Activated CD4-positive, alpha-beta memory T cell treated with anti-CD3 and anti-CD28 coated beads for 36 hours (primary cell): ENCODE measurements at regions not wholly inside any gene's neighbourhood (a gene's known extent, or its start where the extent isn't known, plus 50 kb on each side); places are given as distances from the start of the nearest gene placed in this dataset.
"Not testable (repeated sequence)": the region's sequence is repeated elsewhere in the genome, so short reads cannot be mapped to it uniquely, and the experiment has no call there.

Experiments used
- CTCF ChIA-PET: fragments of 350-600 bp; sonication (Branson Sonifier 250); formaldehyde crosslinking; loops from one replicate; lab custom pipeline; 2021; ENCODE audit warnings: antibody characterized with exemption, inconsistent platforms; lab: Charles Lee
- POLR2A ChIA-PET: fragments of 350-600 bp; sonication (Branson Sonifier 250); formaldehyde crosslinking; loops from one replicate; lab custom pipeline; 2021; ENCODE audit warnings: antibody characterized with exemption; lab: Charles Lee
- DNase-seq: peaks from one replicate; pipeline ENCODE4 v3.0.0-alpha.2; 2020
- H3K27ac Mint-ChIP-seq: one replicate; pipeline ENCODE4 v1.8.0; 2021; ENCODE audit warnings: mixed read lengths
- H3K27me3 Mint-ChIP-seq: one replicate; pipeline ENCODE4 v1.8.0; 2021; ENCODE audit warnings: mixed read lengths
- H3K36me3 Mint-ChIP-seq: one replicate; pipeline ENCODE4 v1.8.0; 2021; ENCODE audit warnings: mixed read lengths
- H3K4me1 Mint-ChIP-seq: one replicate; pipeline ENCODE4 v1.8.0; 2021; ENCODE audit warnings: low read depth, mixed read lengths
- H3K4me3 Mint-ChIP-seq: one replicate; pipeline ENCODE4 v1.8.0; 2021; ENCODE audit warnings: mild to moderate bottlenecking, mixed read lengths
- H3K9me3 Mint-ChIP-seq: one replicate; pipeline ENCODE4 v1.8.0; 2021; ENCODE audit warnings: mixed read lengths
- intact Hi-C: fragments of 100-400 bp; cut with micrococcal nuclease; formaldehyde crosslinking; loops from one replicate; pipeline ENCODE4 v1.15.1; 2023

- DNase-seq, H3K4me3 Mint-ChIP-seq, POLR2A ChIA-PET, H3K27ac Mint-ChIP-seq, intact Hi-C loops, H3K36me3 Mint-ChIP-seq, H3K4me1 Mint-ChIP-seq, H3K9me3 Mint-ChIP-seq: not testable (repeated sequence)
- CTCF ChIA-PET = interaction anchor here (0.5 kb wide), 1 partner anchor 241 kb away, joined by 3 read pairs; no protein-coding TSS in a partner anchor
- peaks cover 12% of the 10 kb centered on the region for H3K27me3 Mint-ChIP-seq
Observed at GRCh38 chr11:46204415-46204814, 73.0 kb upstream of the CREB3L1 start.

GRCh38 chr11:46203746-46204145 is 73.7 kb upstream of the CREB3L1 start:
- ChIA-PET CTCF (no interaction called here), POLR2A (no interaction called here)
- H3K4me3 Mint-ChIP-seq = no peak overlapping the region
- intact Hi-C loops = no loop called here
- DNase-seq = no peak
- H3K36me3 Mint-ChIP-seq = no peaks in the 10 kb centered on the region
- H3K27ac Mint-ChIP-seq = no peak overlapping the region
- H3K4me1 Mint-ChIP-seq = no peaks in the 10 kb centered on the region
- no peaks in the 10 kb centered on the region for H3K9me3 Mint-ChIP-seq
- H3K27me3 Mint-ChIP-seq = peaks cover 12% of the 10 kb centered on the region

- intact Hi-C loops = no loop called here
- Mint-ChIP-seq H3K9me3 (no peaks in the 10 kb centered on the region), H3K36me3 (no peaks in the 10 kb centered on the region), H3K27ac (no peak overlapping the region), H3K4me3 (no peak overlapping the region), H3K27me3 (peaks cover 14% of the 10 kb centered on the region), H3K4me1 (no peaks in the 10 kb centered on the region)
- POLR2A ChIA-PET = no interaction called here
- DNase-seq = no peak
- CTCF ChIA-PET = no interaction called here
Observed at GRCh38 chr11:46202696-46203391, 74.6 kb upstream of the CREB3L1 start.

- no peak overlapping the region for H3K27ac Mint-ChIP-seq
- ChIA-PET POLR2A (no interaction called here), CTCF (no interaction called here)
- H3K4me1 Mint-ChIP-seq = no peaks in the 10 kb centered on the region
- H3K27me3 Mint-ChIP-seq = peaks cover 14% of the 10 kb centered on the region
- intact Hi-C loops = no loop called here
- DNase-seq = no peak
- no peaks in the 10 kb centered on the region for H3K9me3 Mint-ChIP-seq
- H3K4me3 Mint-ChIP-seq = no peak overlapping the region
- no peaks in the 10 kb centered on the region for H3K36me3 Mint-ChIP-seq
Observed at GRCh38 chr11:46202149-46202548, 75.3 kb upstream of the CREB3L1 start.

GRCh38 chr11:46200537-46201281 is 76.8 kb upstream of the CREB3L1 start:
- no peak overlapping the region for H3K27ac Mint-ChIP-seq
- no peaks in the 10 kb centered on the region for H3K36me3 Mint-ChIP-seq
- CTCF ChIA-PET = no interaction called here
- POLR2A ChIA-PET = no interaction called here
- H3K27me3 Mint-ChIP-seq = peaks cover 14% of the 10 kb centered on the region
- H3K4me3 Mint-ChIP-seq = no peak overlapping the region
- intact Hi-C loops = no loop called here
- no peaks in the 10 kb centered on the region for H3K4me1 Mint-ChIP-seq
- DNase-seq = no peak
- H3K9me3 Mint-ChIP-seq = no peaks in the 10 kb centered on the region

- intact Hi-C loops = no loop called here
- H3K36me3 Mint-ChIP-seq = no peaks in the 10 kb centered on the region
- ChIA-PET CTCF (no interaction called here), POLR2A (no interaction called here)
- H3K9me3 Mint-ChIP-seq = no peaks in the 10 kb centered on the region
- H3K27me3 Mint-ChIP-seq = peaks cover 12% of the 10 kb centered on the region
- H3K27ac Mint-ChIP-seq = no peak overlapping the region
- no peaks in the 10 kb centered on the region for H3K4me1 Mint-ChIP-seq
- no peak for DNase-seq
- H3K4me3 Mint-ChIP-seq = no peak overlapping the region
Observed at GRCh38 chr11:46198245-46199240, 77.3 kb upstream of the PHF21A start.

GRCh38 chr11:46197421-46197820 is 76.2 kb upstream of the PHF21A start:
- ChIA-PET POLR2A (no interaction called here), CTCF (no interaction called here)
- H3K36me3 Mint-ChIP-seq = no peaks in the 10 kb centered on the region
- H3K27me3 Mint-ChIP-seq = peaks cover 11% of the 10 kb centered on the region
- no peak overlapping the region for H3K27ac Mint-ChIP-seq
- DNase-seq = no peak
- intact Hi-C loops = no loop called here
- no peak overlapping the region for H3K4me3 Mint-ChIP-seq
- H3K9me3 Mint-ChIP-seq = no peaks in the 10 kb centered on the region
- H3K4me1 Mint-ChIP-seq = no peaks in the 10 kb centered on the region

GRCh38 chr11:46188017-46188416 is 66.8 kb upstream of the PHF21A start:
- H3K27me3 Mint-ChIP-seq = peaks cover 10% of the 10 kb centered on the region

GRCh38 chr11:46183819-46184218 is 62.6 kb upstream of the PHF21A start:
- ChIA-PET POLR2A (no interaction called here), CTCF (no interaction called here)
- Mint-ChIP-seq H3K27me3 (peaks cover 15% of the 10 kb centered on the region), H3K4me1 (no peaks in the 10 kb centered on the region), H3K9me3 (no peaks in the 10 kb centered on the region), H3K36me3 (peaks cover 1% of the 10 kb centered on the region), H3K4me3 (no peak overlapping the region), H3K27ac (no peak overlapping the region)
- intact Hi-C loops = no loop called here
- DNase-seq = no peak

More at GRCh38 chr11:46188017-46188416, 66.8 kb upstream of the PHF21A start:
- ChIA-PET POLR2A (no interaction called here), CTCF (no interaction called here)
- no peaks in the 10 kb centered on the region for H3K36me3 Mint-ChIP-seq
- no peak overlapping the region for H3K27ac Mint-ChIP-seq
- H3K4me3 Mint-ChIP-seq = no peak overlapping the region
- H3K9me3 Mint-ChIP-seq = peaks cover 3% of the 10 kb centered on the region
- no peak for DNase-seq
- intact Hi-C loops = no loop called here
- H3K4me1 Mint-ChIP-seq = no peaks in the 10 kb centered on the region

GRCh38 chr11:46181843-46182424 is 60.7 kb upstream of the PHF21A start:
- Mint-ChIP-seq H3K27me3 (peaks cover 15% of the 10 kb centered on the region), H3K27ac (no peak overlapping the region), H3K9me3 (no peaks in the 10 kb centered on the region), H3K4me3 (no peak overlapping the region), H3K4me1 (no peaks in the 10 kb centered on the region), H3K36me3 (peaks cover 1% of the 10 kb centered on the region)
- DNase-seq = no peak
- POLR2A ChIA-PET = no interaction called here
- CTCF ChIA-PET = no interaction called here
- intact Hi-C loops = no loop called here

- H3K27me3 Mint-ChIP-seq = peaks cover 14% of the 10 kb centered on the region
- no peak for DNase-seq
- no peaks in the 10 kb centered on the region for H3K9me3 Mint-ChIP-seq
- CTCF ChIA-PET = no interaction called here
- no peak overlapping the region for H3K4me3 Mint-ChIP-seq
- H3K27ac Mint-ChIP-seq = no peak overlapping the region
- intact Hi-C loops = no loop called here
- peaks cover 1% of the 10 kb centered on the region for H3K36me3 Mint-ChIP-seq
- POLR2A ChIA-PET = no interaction called here
- H3K4me1 Mint-ChIP-seq = no peaks in the 10 kb centered on the region
Observed at GRCh38 chr11:46181387-46181786, 60.1 kb upstream of the PHF21A start.

- Mint-ChIP-seq H3K4me1 (no peaks in the 10 kb centered on the region), H3K9me3 (no peaks in the 10 kb centered on the region), H3K36me3 (peaks cover 1% of the 10 kb centered on the region), H3K4me3 (no peak overlapping the region), H3K27me3 (peaks cover 19% of the 10 kb centered on the region), H3K27ac (no peak overlapping the region)
- CTCF ChIA-PET = no interaction called here
- intact Hi-C loops = no loop called here
- POLR2A ChIA-PET = no interaction called here
- no peak for DNase-seq
Observed at GRCh38 chr11:46180736-46181135, 59.5 kb upstream of the PHF21A start.
